ENCODE measurements at regions not wholly inside any gene's neighbourhood (a gene's known extent, or its start where the extent isn't known, plus 50 kb on each side); places are given as distances from the start of the nearest gene placed in this dataset.

- TF ChIP-seq CTCF (IDR thresholded peaks at IDR 0.05) (no peak), ATF2 (CRISPR knock-in tag; IDR thresholded peaks at IDR 0.05; ENCODE audit: borderline replicate concordance, low read depth) (no peak), MYBL2 (CRISPR knock-in tag; IDR thresholded peaks at IDR 0.05) (no peak), USF2 (CRISPR knock-in tag; IDR thresholded peaks at IDR 0.05) (no peak), GABPB1 (CRISPR knock-in tag; IDR thresholded peaks at IDR 0.05) (no peak), ZNF317 (CRISPR knock-in tag; IDR thresholded peaks at IDR 0.05; ENCODE audit: borderline replicate concordance, low read depth) (no peak), MLX (CRISPR knock-in tag; IDR thresholded peaks at IDR 0.05) (no peak)
Observed at GRCh38 chr9:11158676-11159075, 545.9 kb upstream of the PTPRD start.
